GM19193 (cell line): ENCODE measurements at regions not wholly inside any gene's neighbourhood (a gene's known extent, or its start where the extent isn't known, plus 50 kb on each side); places are given as distances from the start of the nearest gene placed in this dataset.

ENCODE experiments used
- POLR2A ChIP-seq: IDR thresholded peaks from 4 replicates; pipeline ENCODE4 v1.6.1; 2011; ENCODE audit not compliant: insufficient read depth, insufficient read length; ENCODE audit errors: extremely low read depth

DNA sequence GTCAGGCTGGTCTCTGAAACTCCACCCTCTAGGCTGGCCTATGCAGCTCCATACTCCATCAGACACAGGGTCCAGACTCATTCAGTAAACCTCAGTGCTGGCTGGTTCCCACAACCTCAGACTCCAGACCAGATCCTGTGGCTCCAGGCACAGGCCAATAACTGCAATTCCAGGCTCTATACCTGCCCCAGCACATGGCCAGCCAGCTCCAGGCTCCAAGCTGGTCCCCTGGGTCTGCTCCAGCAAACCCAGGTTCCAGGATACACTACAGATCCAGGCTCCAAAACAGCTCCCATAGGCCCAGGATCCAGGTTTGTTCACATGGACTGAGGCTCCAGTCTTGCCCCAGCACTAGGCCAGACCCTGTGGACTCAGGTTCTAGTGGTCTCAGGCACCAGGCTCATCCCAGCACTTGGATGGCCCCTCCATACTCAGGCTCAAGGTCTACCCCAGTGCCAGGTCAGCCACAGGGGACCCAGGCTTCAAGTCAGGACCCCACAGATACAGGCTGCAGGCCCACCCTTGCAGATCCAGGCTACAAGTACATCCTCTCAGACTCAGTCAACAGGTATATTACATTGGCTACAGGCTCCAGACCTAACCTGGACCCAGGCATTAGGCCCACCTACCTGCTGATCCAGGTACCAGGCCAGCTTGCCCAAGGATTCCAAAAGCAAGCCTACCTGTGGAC, 117.6 kb upstream of the TMEM170B start:
- no peak for TF ChIP-seq POLR2A

DNA sequence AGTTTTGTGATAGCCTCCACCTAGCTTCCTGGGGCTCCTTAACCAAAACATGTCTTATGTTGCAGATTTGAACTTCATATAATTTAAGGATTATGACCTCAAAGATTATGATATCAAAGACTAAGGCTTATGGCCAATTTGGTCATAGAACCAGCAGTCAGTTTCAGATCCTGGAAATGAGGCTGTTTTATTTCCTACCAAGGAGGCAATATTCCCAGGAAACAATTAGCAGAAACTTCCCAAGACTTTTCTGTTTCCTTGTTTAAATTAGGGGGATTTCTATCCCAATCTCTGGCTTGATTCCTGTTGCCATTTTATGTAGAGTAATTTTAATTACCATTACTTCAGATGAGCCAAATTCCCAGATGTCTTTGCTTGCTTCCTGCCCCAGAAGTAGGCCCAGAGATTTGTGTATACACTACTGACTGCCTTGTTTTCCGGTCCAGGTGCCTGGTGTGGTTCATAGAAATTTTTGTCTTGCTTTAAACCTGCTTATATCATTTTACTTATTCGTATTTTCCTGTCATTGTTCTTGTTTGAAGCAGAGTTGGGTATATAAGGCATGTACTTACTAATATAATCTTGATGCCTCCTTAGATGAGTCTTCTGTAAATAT, 119.2 kb upstream of the TMEM170B start:
- no peak for TF ChIP-seq POLR2A

DNA sequence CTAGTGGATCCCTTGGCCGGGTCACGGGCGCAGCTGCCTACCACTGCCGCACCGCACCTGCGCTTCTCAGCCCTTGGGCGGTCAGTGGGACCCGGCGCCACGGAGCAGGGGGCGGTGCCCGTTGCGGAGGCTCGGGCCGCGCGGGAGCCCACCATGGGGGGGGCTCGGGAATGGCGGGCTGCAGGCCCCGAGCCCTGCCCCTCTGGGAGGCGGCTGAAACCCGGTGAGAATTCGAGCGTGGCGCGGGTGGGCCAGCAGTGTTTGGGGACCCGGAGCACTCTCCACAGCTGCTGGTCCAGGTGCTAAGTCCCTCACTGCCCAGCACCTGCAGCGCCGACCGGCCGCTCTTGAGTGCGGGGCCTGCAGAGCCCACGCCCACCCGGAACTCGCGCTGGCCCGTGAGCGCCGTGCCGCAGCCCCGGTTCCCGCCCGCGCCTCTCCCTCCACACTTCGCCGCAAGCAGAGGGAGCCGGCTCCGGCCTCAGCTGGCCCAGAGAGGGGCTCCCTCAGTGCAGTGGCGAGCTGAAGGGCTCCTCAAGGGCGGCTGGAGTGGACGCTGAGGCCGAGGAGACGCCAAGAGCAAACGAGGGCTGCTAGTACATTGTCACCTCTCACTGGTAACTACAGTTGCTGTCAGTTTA, 120.5 kb upstream of the TMEM170B start:
- TF ChIP-seq POLR2A = no peak

- no peak for TF ChIP-seq POLR2A
Observed at GRCh38 chr6:11415557-11415956, 122.0 kb upstream of the TMEM170B start.

DNA sequence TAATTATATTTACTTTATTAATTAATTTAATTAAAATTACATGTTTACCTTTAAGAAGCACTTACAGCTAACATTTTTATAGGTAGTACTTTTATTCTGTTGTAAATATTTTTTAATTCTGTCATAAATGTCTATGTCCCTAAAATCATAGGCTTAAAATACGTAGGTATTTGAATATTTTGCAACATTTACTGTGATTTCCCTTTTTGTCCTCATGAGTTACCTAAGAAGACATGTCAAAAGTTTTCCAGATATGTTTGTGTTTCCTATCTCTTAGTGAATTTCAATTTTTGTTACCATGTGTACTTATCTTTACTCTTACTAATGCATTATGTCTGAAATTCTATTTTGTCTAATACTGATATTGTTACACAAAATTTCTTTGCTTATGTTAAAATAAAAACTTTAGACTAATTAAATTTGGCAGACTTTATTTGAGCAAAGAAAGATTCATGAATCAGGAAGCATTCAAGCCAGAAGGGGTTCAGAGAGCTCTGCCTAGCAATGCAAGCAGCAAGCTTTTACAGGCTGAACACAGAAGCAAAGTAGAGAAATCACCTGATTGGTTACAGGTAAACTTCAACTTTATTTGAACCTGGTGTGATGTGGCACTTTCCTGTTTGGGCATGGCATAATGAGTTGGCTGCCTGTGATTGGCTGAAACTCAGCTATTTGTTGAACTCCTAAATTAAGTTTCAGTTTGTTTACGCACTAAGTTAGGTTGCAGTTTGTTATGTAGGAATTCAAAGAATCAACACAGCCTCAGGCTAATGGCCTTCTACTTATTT, 123.2 kb upstream of the TMEM170B start:
- TF ChIP-seq POLR2A = no peak

DNA sequence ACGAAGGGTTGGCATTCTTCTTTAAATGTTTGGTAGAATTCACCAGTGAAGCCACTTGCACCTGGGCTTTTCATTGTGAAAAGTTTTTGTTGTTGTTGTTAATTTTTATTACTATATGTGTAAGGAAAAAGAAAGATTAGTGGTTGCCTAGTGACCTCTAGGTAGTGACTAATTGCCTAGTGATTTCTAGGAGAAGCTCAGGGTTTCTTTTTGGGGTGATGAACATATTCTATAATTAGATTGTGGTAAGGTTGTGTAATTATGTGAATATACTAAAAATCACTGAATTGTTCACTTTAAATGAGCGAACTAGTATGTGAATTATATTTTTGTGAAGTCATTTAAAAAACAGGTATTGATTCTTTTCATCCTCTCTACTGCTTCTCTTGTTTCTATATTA, 123.8 kb upstream of the TMEM170B start:
- no peak for TF ChIP-seq POLR2A

DNA sequence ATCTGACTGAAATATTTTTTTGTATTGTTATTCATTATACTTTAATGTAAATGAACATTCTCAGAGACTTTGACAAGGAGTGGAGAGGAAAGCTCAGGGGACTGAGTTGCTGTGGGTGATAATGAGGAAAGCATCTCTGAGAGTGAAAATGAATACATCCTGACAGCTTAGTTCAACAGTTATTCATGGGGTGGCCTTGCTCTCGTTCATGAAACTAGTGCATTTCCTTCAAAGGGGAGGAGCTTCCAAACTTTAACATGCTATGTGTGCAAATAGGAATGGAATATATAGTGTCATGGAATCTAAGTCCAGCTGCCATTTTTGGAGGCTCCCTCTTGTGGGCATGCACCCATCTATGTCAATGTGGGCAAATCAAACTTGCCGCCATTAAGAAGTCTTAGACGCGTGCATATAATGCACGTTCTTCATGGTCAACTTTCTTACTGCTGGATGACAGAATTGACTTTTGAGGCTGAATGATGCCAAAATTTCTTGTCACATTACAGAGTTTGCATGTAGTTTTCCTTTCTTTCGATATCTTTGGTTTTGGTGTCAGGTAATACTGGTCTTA, 124.3 kb upstream of the TMEM170B start:
- TF ChIP-seq POLR2A = no peak

DNA sequence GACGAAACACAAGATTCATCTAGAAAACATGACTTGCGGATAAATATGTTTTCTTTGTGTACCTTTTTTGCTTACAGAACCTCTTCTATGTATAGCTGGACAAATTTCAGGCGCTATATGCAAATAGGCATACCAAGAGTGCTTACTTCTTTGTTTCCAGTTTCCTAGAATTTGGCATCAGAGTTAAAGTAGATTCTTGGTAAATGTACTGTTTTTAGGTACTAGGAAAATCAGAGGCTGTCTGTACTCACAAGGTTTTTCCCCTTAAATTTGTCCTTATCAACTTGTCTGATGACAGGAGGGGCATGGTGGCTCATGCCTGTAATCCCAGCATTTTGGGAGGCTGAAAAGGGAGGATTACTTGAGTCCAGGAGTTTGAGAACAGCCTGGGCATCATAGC, 124.9 kb upstream of the TMEM170B start:
- no peak for TF ChIP-seq POLR2A

DNA sequence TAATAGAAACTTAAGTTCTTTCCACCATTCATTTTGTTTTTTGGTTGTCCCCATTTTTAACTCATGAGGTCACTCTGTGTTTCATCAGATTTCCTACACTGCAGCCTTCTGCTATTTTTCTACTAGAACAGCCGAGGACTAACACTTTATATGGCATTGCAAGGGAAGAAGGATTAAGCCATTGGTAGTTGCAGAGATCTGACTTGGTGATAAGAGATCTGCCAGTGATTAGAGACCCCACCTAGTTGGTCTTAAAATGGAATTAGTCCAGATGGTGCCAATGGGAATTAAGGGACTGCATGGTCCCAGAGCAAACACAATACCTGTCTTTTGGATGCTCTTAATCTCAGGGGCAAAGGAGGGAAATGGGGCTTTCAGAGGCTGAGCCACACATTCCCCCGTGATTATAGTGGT, 125.5 kb upstream of the TMEM170B start:
- no peak for TF ChIP-seq POLR2A

- TF ChIP-seq POLR2A = no peak
Observed at GRCh38 chr6:11411593-11411992, 126.0 kb upstream of the TMEM170B start.

GRCh38 chr6:11410539-11411307, 126.8 kb upstream of the TMEM170B start:
- no peak for TF ChIP-seq POLR2A

GRCh38 chr6:11409371-11409770, 128.2 kb upstream of the TMEM170B start:
- TF ChIP-seq POLR2A = no peak

DNA sequence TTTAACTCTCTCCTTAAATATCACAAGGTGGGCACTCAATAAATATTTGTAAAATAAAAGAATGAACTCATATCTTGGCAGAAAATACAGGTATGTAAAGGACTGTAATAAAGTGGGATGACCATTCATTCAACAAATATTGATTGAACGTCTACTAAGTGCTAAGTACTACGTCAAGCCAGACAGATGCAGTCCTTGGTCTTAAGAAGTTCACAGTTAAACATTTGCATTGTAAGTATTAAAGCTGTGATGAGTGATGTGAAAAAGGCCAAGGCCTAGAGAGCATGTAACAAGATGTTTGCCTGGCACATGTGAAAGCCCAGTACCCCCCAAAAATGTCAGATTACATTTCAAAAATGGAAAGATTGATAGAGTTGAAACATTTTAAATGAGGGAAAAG, 130.1 kb upstream of the TMEM170B start:
- no peak for TF ChIP-seq POLR2A

DNA sequence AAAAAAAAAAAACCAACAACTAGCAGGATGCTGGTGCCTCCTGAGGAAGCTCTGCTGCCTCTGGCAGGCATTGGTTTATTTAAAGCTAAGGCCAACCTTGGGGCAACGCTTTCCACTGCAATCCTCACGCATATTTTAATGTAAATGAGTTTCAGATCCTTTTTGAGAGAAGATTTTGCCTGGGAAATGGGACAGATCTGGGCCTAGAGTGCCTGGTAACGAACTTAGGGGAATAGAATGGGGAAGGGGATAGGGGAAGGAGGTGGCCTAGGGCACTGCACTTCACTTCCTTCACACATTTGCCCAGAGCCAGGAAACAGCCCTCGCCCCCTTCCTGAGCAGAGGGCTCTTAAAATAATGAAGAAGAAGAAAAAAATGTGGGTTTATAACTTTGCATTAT, 132.7 kb upstream of the TMEM170B start:
- TF ChIP-seq POLR2A = no peak
